GM23248 (cell line): ENCODE measurements at regions not wholly inside any gene's neighbourhood (a gene's known extent, or its start where the extent isn't known, plus 50 kb on each side); places are given as distances from the start of the nearest gene placed in this dataset.

Source experiments
- DNase-seq: peaks from one replicate; pipeline ENCODE4 v3.0.0-alpha.2; 2015
- H2AFZ ChIP-seq: fragments of 200-600 bp; sonication (generic); 2 replicates; pipeline ENCODE4 v1.6.1; 2016; ENCODE audit warnings: antibody characterized with exemption
- H3F3A ChIP-seq: fragments of 200-600 bp; sonication (generic); 2 replicates; pipeline ENCODE4 v1.6.1; 2016; ENCODE audit warnings: mild to moderate bottlenecking, antibody characterized with exemption, mixed run types; ENCODE audit not compliant: insufficient read depth
- H3K27ac ChIP-seq: fragments of 200-600 bp; sonication (generic); 2 replicates; pipeline ENCODE4 v1.5.1; 2016; ENCODE audit warnings: mild to moderate bottlenecking
- H3K27me3 ChIP-seq: fragments of 200-600 bp; sonication (generic); replicated peaks from 2 replicates; pipeline ENCODE4 v1.6.1; 2016; ENCODE audit warnings: mild to moderate bottlenecking; ENCODE audit not compliant: insufficient read depth
- H3K36me3 ChIP-seq: fragments of 200-600 bp; sonication (generic); 2 replicates; pipeline ENCODE4 v1.6.1; 2016; ENCODE audit warnings: low read depth, mild to moderate bottlenecking
- H3K4me1 ChIP-seq: fragments of 200-600 bp; sonication (generic); 2 replicates; pipeline ENCODE4 v1.6.1; 2016; ENCODE audit warnings: mild to moderate bottlenecking; ENCODE audit not compliant: insufficient read depth
- H3K4me2 ChIP-seq: fragments of 200-600 bp; sonication (generic); one replicate; pipeline ENCODE4 v1.6.1; 2016; ENCODE audit warnings: mild to moderate bottlenecking; ENCODE audit not compliant: unreplicated experiment
- H3K4me3 ChIP-seq: fragments of 200-600 bp; sonication (generic); 2 replicates; pipeline ENCODE4 v1.5.1; 2016; ENCODE audit warnings: mild to moderate bottlenecking
- H3K79me2 ChIP-seq: fragments of 200-600 bp; sonication (generic); 2 replicates; pipeline ENCODE4 v1.6.1; 2016; ENCODE audit warnings: mild to moderate bottlenecking; ENCODE audit not compliant: insufficient read depth
- H3K9ac ChIP-seq: fragments of 200-600 bp; sonication (generic); 2 replicates; pipeline ENCODE4 v1.6.1; 2016; ENCODE audit warnings: mild to moderate bottlenecking
- H3K9me2 ChIP-seq: fragments of 200-600 bp; sonication (generic); 2 replicates; pipeline ENCODE4 v1.6.1; 2016; ENCODE audit warnings: mixed run types, mild to moderate bottlenecking, moderate library complexity; ENCODE audit not compliant: insufficient read depth
- H3K9me3 ChIP-seq: fragments of 200-600 bp; sonication (generic); one replicate; pipeline ENCODE4 v1.6.1; 2017; ENCODE audit warnings: low read depth
- H4K20me1 ChIP-seq: fragments of 200-600 bp; sonication (generic); 2 replicates; pipeline ENCODE4 v1.6.0; 2016; ENCODE audit not compliant: insufficient read depth
- EZH2 ChIP-seq: fragments of 200-600 bp; sonication (generic); IDR thresholded peaks from 2 replicates; pipeline ENCODE4 v1.6.1; 2018; ENCODE audit warnings: antibody characterized with exemption, mild to moderate bottlenecking; ENCODE audit not compliant: insufficient read depth, poor library complexity, severe bottlenecking
- EZH2phosphoT487 ChIP-seq: fragments of 200-600 bp; sonication (generic); IDR thresholded peaks from 2 replicates; pipeline ENCODE4 v1.6.1; 2018; ENCODE audit warnings: antibody characterized with exemption, moderate library complexity, mild to moderate bottlenecking, low read depth; ENCODE audit not compliant: insufficient read depth
- WGBS, 2 experiments: methylation state at CpG; one replicate each; pipeline ENCODE4 v1.1.6; 2015 to 2017; ENCODE audit warnings: low lambda C conversion rate in 2 of 2, low coverage in 1 of 2; ENCODE audit errors: missing lambda C conversion rate in 2 of 2; 5-methylcytosine and 5-hydroxymethylcytosine counted together
- in situ Hi-C: fragments of 300-500 bp; cut with MboI; formaldehyde crosslinking; loops from 2 replicates; pipeline ENCODE4 v1.15.0; 2020

DNA sequence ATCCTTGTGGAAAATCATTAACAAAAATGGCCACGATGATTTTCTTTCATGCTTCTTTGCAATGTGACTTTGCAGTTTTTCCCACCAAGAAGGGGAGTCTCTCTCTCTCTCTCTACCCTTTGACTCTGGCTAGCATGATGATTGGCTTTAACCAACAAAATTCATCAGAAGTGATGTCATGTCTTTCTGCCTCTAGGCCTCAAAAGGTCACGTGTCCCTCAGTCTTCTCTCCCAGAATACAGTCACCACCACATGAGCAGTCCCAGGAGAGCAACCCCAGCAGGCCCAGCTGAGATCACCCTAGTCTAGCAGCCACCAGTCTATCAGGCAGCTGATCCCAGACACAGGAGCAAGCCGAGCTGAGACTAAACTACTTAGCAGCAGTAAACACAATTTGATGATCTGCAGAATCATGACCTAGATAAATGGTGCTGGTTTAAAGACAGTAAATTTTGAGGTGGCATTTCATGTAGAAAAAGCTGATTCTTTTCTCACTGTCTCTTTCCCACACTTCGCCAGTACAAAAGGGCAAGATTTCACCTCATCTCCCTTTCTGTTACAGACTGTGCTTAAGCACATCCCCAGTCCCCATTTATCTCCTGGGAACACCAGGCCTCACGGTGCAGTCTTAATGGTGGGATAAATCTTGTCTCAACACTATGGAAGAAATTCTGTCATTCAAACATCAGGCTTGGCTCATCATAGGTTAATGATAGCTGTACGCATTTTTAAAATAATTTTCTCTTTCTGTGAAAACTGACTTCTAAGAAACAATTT is 132.7 kb downstream of the SCG2 start:
- no peaks in the 10 kb centered on the region for H3K9me2 ChIP-seq
- in situ Hi-C loops: no loop called here
- no peak overlapping the region for H2AFZ ChIP-seq
- H4K20me1 ChIP-seq: no peaks in the 10 kb centered on the region
- peaks cover 24% of the 10 kb centered on the region; the same call in 1 of the 2 replicates for H3F3A ChIP-seq
- peak overlapping the region; percentile 28; the same call in 1 of the 2 replicates for H3K9ac ChIP-seq
- peak overlapping the region; percentile 49 for H3K27ac ChIP-seq
- H3K4me2 ChIP-seq: no peak overlapping the region
- peak; percentile 95 for DNase-seq
- 39% methylated on average over 6 of the region's 6 CpGs for WGBS, 2 experiments
- no peaks in the 10 kb centered on the region for H3K9me3 ChIP-seq
- no peaks in the 10 kb centered on the region for H3K27me3 ChIP-seq
- TF ChIP-seq EZH2phosphoT487 (no peak), EZH2 (no peak)
- peaks cover 27% of the 10 kb centered on the region for H3K4me1 ChIP-seq
- no peaks in the 10 kb centered on the region for H3K79me2 ChIP-seq
- H3K36me3 ChIP-seq: no peaks in the 10 kb centered on the region
- no peak overlapping the region for H3K4me3 ChIP-seq

DNA sequence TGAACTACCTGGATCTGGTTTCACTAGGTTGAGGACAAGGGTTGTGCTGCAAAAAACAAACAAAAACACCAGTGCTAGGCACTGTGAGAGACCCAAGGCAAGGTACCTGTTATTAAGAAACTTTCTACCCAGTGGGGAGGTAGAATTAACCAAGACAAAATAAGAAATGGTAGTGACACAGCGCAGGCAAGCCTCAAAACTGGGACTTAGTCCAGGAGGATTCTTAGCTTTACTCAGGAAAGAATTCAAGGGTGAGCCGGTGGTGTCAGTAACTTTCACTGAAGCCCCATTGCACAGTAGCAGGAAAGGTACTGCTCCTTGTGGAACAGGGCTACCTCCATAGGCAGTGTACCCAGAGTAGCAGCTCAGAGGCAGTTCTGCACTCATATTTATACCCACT is 131.6 kb downstream of the SCG2 start:
- Histone ChIP-seq H3K27ac (no peak overlapping the region), H2AFZ (no peak overlapping the region), H3K27me3 (no peaks in the 10 kb centered on the region), H3F3A (peaks cover 14% of the 10 kb centered on the region; the same call in 1 of the 2 replicates), H3K4me3 (no peak overlapping the region), H3K4me1 (peaks cover 22% of the 10 kb centered on the region), H3K9me2 (no peaks in the 10 kb centered on the region), H3K79me2 (no peaks in the 10 kb centered on the region), H3K9me3 (no peaks in the 10 kb centered on the region), H3K4me2 (no peak overlapping the region), H4K20me1 (no peaks in the 10 kb centered on the region), H3K36me3 (no peaks in the 10 kb centered on the region), H3K9ac (no peak overlapping the region)
- DNase-seq: no peak
- 58 to 65% methylated on average over 2 of the region's 2 CpGs for WGBS, 2 experiments
- in situ Hi-C loops: no loop called here
- TF ChIP-seq EZH2phosphoT487 (no peak), EZH2 (no peak)

DNA sequence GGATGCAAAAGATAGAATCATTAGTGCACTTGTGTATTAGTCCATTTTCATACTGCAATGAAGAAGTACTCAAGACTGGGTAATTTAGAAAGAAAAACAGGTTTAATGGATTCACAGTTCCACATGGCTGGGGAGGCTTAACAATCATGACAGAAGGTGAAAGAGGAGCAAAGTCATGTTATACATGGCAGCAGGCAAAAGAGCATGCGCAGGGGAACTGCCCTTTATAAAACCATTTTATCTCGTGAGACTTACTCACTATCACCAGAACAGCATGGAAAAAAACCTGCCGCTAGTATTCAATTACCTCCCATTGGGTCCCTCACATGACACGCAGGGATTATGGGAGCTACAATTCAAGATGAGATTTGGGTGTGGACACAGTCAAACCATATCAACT is 129.4 kb downstream of the SCG2 start:
- Histone ChIP-seq H3K27ac (no peak overlapping the region), H2AFZ (no peak overlapping the region), H3K9ac (no peak overlapping the region), H3K4me1 (peaks cover 18% of the 10 kb centered on the region; the same call in 1 of the 2 replicates), H3K36me3 (no peaks in the 10 kb centered on the region), H3K4me3 (no peak overlapping the region), H3K9me3 (no peaks in the 10 kb centered on the region), H3K4me2 (no peak overlapping the region), H3K9me2 (no peaks in the 10 kb centered on the region), H3K27me3 (no peaks in the 10 kb centered on the region), H3K79me2 (no peaks in the 10 kb centered on the region), H4K20me1 (no peaks in the 10 kb centered on the region), H3F3A (peaks cover 7% of the 10 kb centered on the region; the same call in 1 of the 2 replicates)
- 91 to 92% methylated on average over 4 of the region's 4 CpGs for WGBS, 2 experiments
- in situ Hi-C loops: no loop called here
- no peak for TF ChIP-seq EZH2phosphoT487
- no peak for TF ChIP-seq EZH2
- DNase-seq: no peak

DNA sequence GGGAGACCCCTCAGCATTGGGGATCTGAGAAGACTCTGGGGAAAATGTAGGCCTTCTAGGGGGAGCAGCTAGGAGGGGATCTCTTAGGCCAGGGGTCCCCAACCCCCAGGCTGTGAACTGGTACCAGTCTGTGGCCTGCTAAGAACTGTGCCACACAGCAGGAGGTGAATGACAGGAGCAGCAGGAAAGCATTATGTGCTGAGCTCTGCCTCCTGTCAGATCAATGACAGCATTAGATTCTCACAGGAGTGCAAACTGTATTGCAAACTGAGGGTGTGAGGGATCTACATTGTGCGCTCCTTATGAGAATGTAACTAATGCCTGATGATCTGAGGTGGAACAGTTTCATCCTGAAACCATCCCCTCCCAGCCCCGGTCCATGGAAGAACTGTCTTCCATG is 127.3 kb downstream of the SCG2 start:
- Histone ChIP-seq H3K79me2 (no peaks in the 10 kb centered on the region), H3K9ac (no peak overlapping the region), H3K36me3 (no peaks in the 10 kb centered on the region), H3K4me3 (no peak overlapping the region), H3F3A (peaks cover 3% of the 10 kb centered on the region; the same call in 1 of the 2 replicates), H3K9me2 (no peaks in the 10 kb centered on the region), H4K20me1 (no peaks in the 10 kb centered on the region), H2AFZ (peak overlapping the region; percentile 60), H3K27me3 (no peaks in the 10 kb centered on the region), H3K9me3 (no peaks in the 10 kb centered on the region), H3K27ac (no peak overlapping the region), H3K4me2 (no peak overlapping the region), H3K4me1 (0 out of 2 replicates have a peak, but pooled peaks cover 9% of the 10 kb centered on the region)
- WGBS, 2 experiments: 59 to 65% methylated on average over 2 of the region's 2 CpGs
- no peak for DNase-seq
- in situ Hi-C loops: no loop called here
- no peak for TF ChIP-seq EZH2
- TF ChIP-seq EZH2phosphoT487: no peak
